GM19035 (cell line): ENCODE measurements at regions not wholly inside any gene's neighbourhood (a gene's known extent, or its start where the extent isn't known, plus 50 kb on each side); places are given as distances from the start of the nearest gene placed in this dataset.

ENCODE experiments used
- ATAC-seq: cut with Tn5 transposase; IDR thresholded peaks from one replicate; pipeline ENCODE4 v1.9.1; 2021; ENCODE audit not compliant: unreplicated experiment

- no peak for ATAC-seq
Measured at GRCh38 chrX:16222151-16222550, 54.9 kb downstream of the MAGEB17 start.

GRCh38 chrX:16223385-16223784 lies 56.1 kb downstream of the MAGEB17 start:
- ATAC-seq, result no peak

GRCh38 chrX:16239211-16239610 lies 71.9 kb downstream of the MAGEB17 start:
- no peak for ATAC-seq

GRCh38 chrX:16240231-16240905 lies 73.1 kb downstream of the MAGEB17 start:
- ATAC-seq, result no peak

- no peak for ATAC-seq
Measured at GRCh38 chrX:16240968-16241367, 73.7 kb downstream of the MAGEB17 start.

- no peak for ATAC-seq
Measured at GRCh38 chrX:16250296-16250695, 83.0 kb downstream of the MAGEB17 start.

- ATAC-seq, result no peak
Measured at GRCh38 chrX:16251782-16252181, 84.5 kb downstream of the MAGEB17 start.

GRCh38 chrX:16258882-16259281 lies 91.6 kb downstream of the MAGEB17 start:
- ATAC-seq, result no peak

- ATAC-seq, result no peak
Measured at GRCh38 chrX:16267431-16267830, 100.2 kb downstream of the MAGEB17 start.

GRCh38 chrX:16268206-16268605 lies 100.9 kb downstream of the MAGEB17 start:
- ATAC-seq, result no peak

- ATAC-seq, result no peak
Measured at GRCh38 chrX:16278927-16279326, 111.6 kb downstream of the MAGEB17 start.

- ATAC-seq, result no peak
Measured at GRCh38 chrX:16282209-16282608, 114.9 kb downstream of the MAGEB17 start.

GRCh38 chrX:16284842-16285241 lies 117.6 kb downstream of the MAGEB17 start:
- ATAC-seq, result no peak

- ATAC-seq, result no peak
Measured at GRCh38 chrX:16290997-16291396, 123.7 kb downstream of the MAGEB17 start.

GRCh38 chrX:16300831-16301230 lies 133.6 kb downstream of the MAGEB17 start:
- no peak for ATAC-seq

GRCh38 chrX:16304751-16305150 lies 137.5 kb downstream of the MAGEB17 start:
- ATAC-seq, result no peak

GRCh38 chrX:16305187-16305586 lies 137.9 kb downstream of the MAGEB17 start:
- ATAC-seq, result no peak

GRCh38 chrX:16307950-16308349 lies 140.7 kb downstream of the MAGEB17 start:
- ATAC-seq, result no peak

GRCh38 chrX:16308773-16309172 lies 141.5 kb downstream of the MAGEB17 start:
- no peak for ATAC-seq

- ATAC-seq, result no peak
Measured at GRCh38 chrX:16310326-16310725, 143.0 kb downstream of the MAGEB17 start.

- ATAC-seq, result no peak
Measured at GRCh38 chrX:16311671-16312070, 144.4 kb downstream of the MAGEB17 start.

- ATAC-seq, result no peak
Measured at GRCh38 chrX:16312761-16313623, 145.7 kb downstream of the MAGEB17 start.
